Ovary (tissue), 3 donors: ENCODE measurements at regions not wholly inside any gene's neighbourhood (a gene's known extent, or its start where the extent isn't known, plus 50 kb on each side); places are given as distances from the start of the nearest gene placed in this dataset.

ENCODE experiments used
- POLR2A ChIP-seq: fragments of 450-650 bp; IDR thresholded peaks from one replicate; pipeline ENCODE4 v1.6.1; 2017; ENCODE audit warnings: antibody characterized with exemption, mild to moderate bottlenecking, moderate library complexity
- TF ChIP-seq, protein P1 (sequence below), 3 donors: fragments of 450-650 bp in 2 of 3; fragments of 200-600 bp in 1 of 3; IDR thresholded peaks; one replicate each; pipeline versions ENCODE4 v1.5.1 to v1.8.0; 2016 to 2022; ENCODE audit warnings: antibody characterized with exemption in 3 of 3, mild to moderate bottlenecking in 1 of 3
- donor health status: DM: no; HTN: no; CAD: no.

DNA sequence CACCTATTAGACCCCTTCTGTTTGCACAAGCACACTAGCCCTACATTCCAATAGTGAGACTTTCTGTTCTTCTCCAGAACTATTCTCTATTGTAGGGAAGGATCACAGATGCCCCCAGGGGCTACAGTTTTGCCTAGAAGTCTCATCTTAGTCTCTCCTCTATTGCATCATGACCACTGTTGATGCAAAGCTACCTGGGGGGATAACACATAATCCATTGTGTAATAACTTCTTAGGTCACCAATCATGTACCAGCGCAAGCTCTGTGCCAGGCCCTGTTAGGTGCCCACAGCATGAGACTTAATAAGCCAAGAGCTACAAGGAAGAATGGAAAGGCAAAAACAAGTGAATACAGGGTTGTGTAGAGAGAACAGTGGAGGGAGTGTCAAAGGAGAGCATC is 98.1 kb upstream of the TNFAIP3 start:
- TF ChIP-seq POLR2A, result no peak
- TF ChIP-seq, protein P1, sequence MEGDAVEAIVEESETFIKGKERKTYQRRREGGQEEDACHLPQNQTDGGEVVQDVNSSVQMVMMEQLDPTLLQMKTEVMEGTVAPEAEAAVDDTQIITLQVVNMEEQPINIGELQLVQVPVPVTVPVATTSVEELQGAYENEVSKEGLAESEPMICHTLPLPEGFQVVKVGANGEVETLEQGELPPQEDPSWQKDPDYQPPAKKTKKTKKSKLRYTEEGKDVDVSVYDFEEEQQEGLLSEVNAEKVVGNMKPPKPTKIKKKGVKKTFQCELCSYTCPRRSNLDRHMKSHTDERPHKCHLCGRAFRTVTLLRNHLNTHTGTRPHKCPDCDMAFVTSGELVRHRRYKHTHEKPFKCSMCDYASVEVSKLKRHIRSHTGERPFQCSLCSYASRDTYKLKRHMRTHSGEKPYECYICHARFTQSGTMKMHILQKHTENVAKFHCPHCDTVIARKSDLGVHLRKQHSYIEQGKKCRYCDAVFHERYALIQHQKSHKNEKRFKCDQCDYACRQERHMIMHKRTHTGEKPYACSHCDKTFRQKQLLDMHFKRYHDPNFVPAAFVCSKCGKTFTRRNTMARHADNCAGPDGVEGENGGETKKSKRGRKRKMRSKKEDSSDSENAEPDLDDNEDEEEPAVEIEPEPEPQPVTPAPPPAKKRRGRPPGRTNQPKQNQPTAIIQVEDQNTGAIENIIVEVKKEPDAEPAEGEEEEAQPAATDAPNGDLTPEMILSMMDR (IDR thresholded peaks at IDR 0.05), result no peak
